ENCODE measurements at regions not wholly inside any gene's neighbourhood (a gene's known extent, or its start where the extent isn't known, plus 50 kb on each side); places are given as distances from the start of the nearest gene placed in this dataset.

- H3K36me3 ChIP-seq (ENCODE audit: control insufficient read depth, insufficient read depth, low read length), result no peaks in the 10 kb centered on the region
- no peaks in the 10 kb centered on the region for H3K4me1 ChIP-seq (ENCODE audit: control insufficient read depth, insufficient read depth, low read length)
- H3K27ac ChIP-seq (ENCODE audit: low read length), result no peak overlapping the region
- no peak overlapping the region for H3K4me3 ChIP-seq (ENCODE audit: low read length)
- no CpG with 5 or more reads among the region's 8 CpGs for WGBS (ENCODE audit: insufficient coverage, low lambda C conversion rate)
- no peaks in the 10 kb centered on the region for H3K9me3 ChIP-seq (ENCODE audit: control insufficient read depth, low read depth, low read length)
- no peak for DNase-seq
- no peaks in the 10 kb centered on the region for H3K27me3 ChIP-seq (ENCODE audit: control insufficient read depth, insufficient read depth, low read length)
Measured at GRCh38 chr16:65280845-65281512, 159.1 kb upstream of the CDH11 start.

GRCh38 chr16:65279576-65279975, 157.7 kb upstream of the CDH11 start:
- H3K36me3 ChIP-seq (ENCODE audit: control insufficient read depth, insufficient read depth, low read length), result no peaks in the 10 kb centered on the region
- no peaks in the 10 kb centered on the region for H3K4me1 ChIP-seq (ENCODE audit: control insufficient read depth, insufficient read depth, low read length)
- no peak for DNase-seq
- H3K27me3 ChIP-seq (ENCODE audit: control insufficient read depth, insufficient read depth, low read length), result no peaks in the 10 kb centered on the region
- no peak overlapping the region for H3K4me3 ChIP-seq (ENCODE audit: low read length)
- WGBS (ENCODE audit: insufficient coverage, low lambda C conversion rate), result 100% methylated on average over 1 of the region's 1 CpG
- no peaks in the 10 kb centered on the region for H3K9me3 ChIP-seq (ENCODE audit: control insufficient read depth, low read depth, low read length)
- no peak overlapping the region for H3K27ac ChIP-seq (ENCODE audit: low read length)

GRCh38 chr16:65278874-65279273, 157.0 kb upstream of the CDH11 start:
- H3K36me3 ChIP-seq (ENCODE audit: control insufficient read depth, insufficient read depth, low read length), result no peaks in the 10 kb centered on the region
- no peak for DNase-seq
- no CpG with 5 or more reads among the region's 6 CpGs for WGBS (ENCODE audit: insufficient coverage, low lambda C conversion rate)
- H3K4me3 ChIP-seq (ENCODE audit: low read length), result no peak overlapping the region
- no peaks in the 10 kb centered on the region for H3K27me3 ChIP-seq (ENCODE audit: control insufficient read depth, insufficient read depth, low read length)
- no peaks in the 10 kb centered on the region for H3K4me1 ChIP-seq (ENCODE audit: control insufficient read depth, insufficient read depth, low read length)
- H3K9me3 ChIP-seq (ENCODE audit: control insufficient read depth, low read depth, low read length), result no peaks in the 10 kb centered on the region
- H3K27ac ChIP-seq (ENCODE audit: low read length), result no peak overlapping the region

- H3K4me3 ChIP-seq (ENCODE audit: low read length), result no peak overlapping the region
- H3K27ac ChIP-seq (ENCODE audit: low read length), result no peak overlapping the region
- no peak for DNase-seq
- 90% methylated on average over 2 of the region's 3 CpGs for WGBS (ENCODE audit: insufficient coverage, low lambda C conversion rate)
- H3K4me1 ChIP-seq (ENCODE audit: control insufficient read depth, insufficient read depth, low read length), result no peaks in the 10 kb centered on the region
- no peaks in the 10 kb centered on the region for H3K27me3 ChIP-seq (ENCODE audit: control insufficient read depth, insufficient read depth, low read length)
- H3K36me3 ChIP-seq (ENCODE audit: control insufficient read depth, insufficient read depth, low read length), result no peaks in the 10 kb centered on the region
- H3K9me3 ChIP-seq (ENCODE audit: control insufficient read depth, low read depth, low read length), result no peaks in the 10 kb centered on the region
Measured at GRCh38 chr16:65274566-65274965, 152.7 kb upstream of the CDH11 start.

- no CpG with 5 or more reads among the region's 4 CpGs for WGBS (ENCODE audit: insufficient coverage, low lambda C conversion rate)
- H3K27ac ChIP-seq (ENCODE audit: low read length), result no peak overlapping the region
Measured at GRCh38 chr16:65272699-65273414, 151.0 kb upstream of the CDH11 start.

GRCh38 chr16:65271996-65272395, 150.1 kb upstream of the CDH11 start:
- WGBS (ENCODE audit: insufficient coverage, low lambda C conversion rate), result no CpG with 5 or more reads among the region's 1 CpG
- Histone ChIP-seq H3K4me1 (ENCODE audit: control insufficient read depth, insufficient read depth, low read length) (no peaks in the 10 kb centered on the region), H3K27me3 (ENCODE audit: control insufficient read depth, insufficient read depth, low read length) (no peaks in the 10 kb centered on the region), H3K9me3 (ENCODE audit: control insufficient read depth, low read depth, low read length) (no peaks in the 10 kb centered on the region), H3K36me3 (ENCODE audit: control insufficient read depth, insufficient read depth, low read length) (no peaks in the 10 kb centered on the region), H3K4me3 (ENCODE audit: low read length) (no peak overlapping the region), H3K27ac (ENCODE audit: low read length) (no peak overlapping the region)
- DNase-seq, result no peak

More at GRCh38 chr16:65272699-65273414, 151.0 kb upstream of the CDH11 start:
- H3K36me3 ChIP-seq (ENCODE audit: control insufficient read depth, insufficient read depth, low read length), result no peaks in the 10 kb centered on the region
- H3K4me1 ChIP-seq (ENCODE audit: control insufficient read depth, insufficient read depth, low read length), result no peaks in the 10 kb centered on the region
- no peaks in the 10 kb centered on the region for H3K9me3 ChIP-seq (ENCODE audit: control insufficient read depth, low read depth, low read length)
- H3K4me3 ChIP-seq (ENCODE audit: low read length), result no peak overlapping the region
- no peaks in the 10 kb centered on the region for H3K27me3 ChIP-seq (ENCODE audit: control insufficient read depth, insufficient read depth, low read length)
- DNase-seq, result no peak

- H3K27me3 ChIP-seq (ENCODE audit: control insufficient read depth, insufficient read depth, low read length), result no peaks in the 10 kb centered on the region
- H3K4me1 ChIP-seq (ENCODE audit: control insufficient read depth, insufficient read depth, low read length), result no peaks in the 10 kb centered on the region
- H3K27ac ChIP-seq (ENCODE audit: low read length), result no peak overlapping the region
- no peak overlapping the region for H3K4me3 ChIP-seq (ENCODE audit: low read length)
- WGBS (ENCODE audit: insufficient coverage, low lambda C conversion rate), result no CpG with 5 or more reads among the region's 1 CpG
- DNase-seq, result no peak
- no peaks in the 10 kb centered on the region for H3K36me3 ChIP-seq (ENCODE audit: control insufficient read depth, insufficient read depth, low read length)
- H3K9me3 ChIP-seq (ENCODE audit: control insufficient read depth, low read depth, low read length), result no peaks in the 10 kb centered on the region
Measured at GRCh38 chr16:65268331-65268730, 146.5 kb upstream of the CDH11 start.

GRCh38 chr16:65263896-65264295, 142.0 kb upstream of the CDH11 start:
- no peak for DNase-seq
- H3K4me1 ChIP-seq (ENCODE audit: control insufficient read depth, insufficient read depth, low read length), result no peaks in the 10 kb centered on the region
- no peaks in the 10 kb centered on the region for H3K27me3 ChIP-seq (ENCODE audit: control insufficient read depth, insufficient read depth, low read length)
- H3K9me3 ChIP-seq (ENCODE audit: control insufficient read depth, low read depth, low read length), result no peaks in the 10 kb centered on the region
- no peak overlapping the region for H3K4me3 ChIP-seq (ENCODE audit: low read length)
- WGBS (ENCODE audit: insufficient coverage, low lambda C conversion rate), result 100% methylated on average over 1 of the region's 1 CpG
- no peak overlapping the region for H3K27ac ChIP-seq (ENCODE audit: low read length)
- no peaks in the 10 kb centered on the region for H3K36me3 ChIP-seq (ENCODE audit: control insufficient read depth, insufficient read depth, low read length)

- no peak for DNase-seq
- Histone ChIP-seq H3K4me1 (ENCODE audit: control insufficient read depth, insufficient read depth, low read length) (no peaks in the 10 kb centered on the region), H3K27me3 (ENCODE audit: control insufficient read depth, insufficient read depth, low read length) (no peaks in the 10 kb centered on the region), H3K27ac (ENCODE audit: low read length) (no peak overlapping the region), H3K36me3 (ENCODE audit: control insufficient read depth, insufficient read depth, low read length) (no peaks in the 10 kb centered on the region), H3K9me3 (ENCODE audit: control insufficient read depth, low read depth, low read length) (no peaks in the 10 kb centered on the region), H3K4me3 (ENCODE audit: low read length) (no peak overlapping the region)
- 100% methylated on average over 1 of the region's 1 CpG for WGBS (ENCODE audit: insufficient coverage, low lambda C conversion rate)
Measured at GRCh38 chr16:65260746-65261145, 138.9 kb upstream of the CDH11 start.

GRCh38 chr16:65254144-65254543, 132.3 kb upstream of the CDH11 start:
- Histone ChIP-seq H3K9me3 (ENCODE audit: control insufficient read depth, low read depth, low read length) (no peaks in the 10 kb centered on the region), H3K4me3 (ENCODE audit: low read length) (no peak overlapping the region), H3K36me3 (ENCODE audit: control insufficient read depth, insufficient read depth, low read length) (no peaks in the 10 kb centered on the region), H3K27me3 (ENCODE audit: control insufficient read depth, insufficient read depth, low read length) (no peaks in the 10 kb centered on the region), H3K4me1 (ENCODE audit: control insufficient read depth, insufficient read depth, low read length) (no peaks in the 10 kb centered on the region), H3K27ac (ENCODE audit: low read length) (no peak overlapping the region)
- DNase-seq, result no peak
- no CpG with 5 or more reads among the region's 1 CpG for WGBS (ENCODE audit: insufficient coverage, low lambda C conversion rate)

- Histone ChIP-seq H3K36me3 (ENCODE audit: control insufficient read depth, insufficient read depth, low read length) (no peaks in the 10 kb centered on the region), H3K4me1 (ENCODE audit: control insufficient read depth, insufficient read depth, low read length) (no peaks in the 10 kb centered on the region), H3K4me3 (ENCODE audit: low read length) (no peak overlapping the region), H3K27me3 (ENCODE audit: control insufficient read depth, insufficient read depth, low read length) (no peaks in the 10 kb centered on the region), H3K27ac (ENCODE audit: low read length) (no peak overlapping the region), H3K9me3 (ENCODE audit: control insufficient read depth, low read depth, low read length) (no peaks in the 10 kb centered on the region)
- DNase-seq, result peak; percentile 7 to 8
- WGBS (ENCODE audit: insufficient coverage, low lambda C conversion rate), result no CpG with 5 or more reads among the region's 8 CpGs
Measured at GRCh38 chr16:65249768-65250167, 127.9 kb upstream of the CDH11 start.

All from large intestine (tissue), 3 donors.